GM11168 (cell line): ENCODE measurements at regions not wholly inside any gene's neighbourhood (a gene's known extent, or its start where the extent isn't known, plus 50 kb on each side); places are given as distances from the start of the nearest gene placed in this dataset.

ENCODE experiments used
- in situ Hi-C: fragments of 300-500 bp; cut with MboI; formaldehyde crosslinking; loops from one replicate; pipeline ENCODE4 v1.12.0; 2022; ENCODE audit warnings: low sequenced_read_pairs; ENCODE audit not compliant: unreplicated experiment

- in situ Hi-C loops: no loop called here
Measured at GRCh38 chr6:85396159-85396808, 53.6 kb upstream of the NT5E start.

- in situ Hi-C loops: no loop called here
Measured at GRCh38 chr6:85395746-85396145, 54.1 kb upstream of the NT5E start.

DNA sequence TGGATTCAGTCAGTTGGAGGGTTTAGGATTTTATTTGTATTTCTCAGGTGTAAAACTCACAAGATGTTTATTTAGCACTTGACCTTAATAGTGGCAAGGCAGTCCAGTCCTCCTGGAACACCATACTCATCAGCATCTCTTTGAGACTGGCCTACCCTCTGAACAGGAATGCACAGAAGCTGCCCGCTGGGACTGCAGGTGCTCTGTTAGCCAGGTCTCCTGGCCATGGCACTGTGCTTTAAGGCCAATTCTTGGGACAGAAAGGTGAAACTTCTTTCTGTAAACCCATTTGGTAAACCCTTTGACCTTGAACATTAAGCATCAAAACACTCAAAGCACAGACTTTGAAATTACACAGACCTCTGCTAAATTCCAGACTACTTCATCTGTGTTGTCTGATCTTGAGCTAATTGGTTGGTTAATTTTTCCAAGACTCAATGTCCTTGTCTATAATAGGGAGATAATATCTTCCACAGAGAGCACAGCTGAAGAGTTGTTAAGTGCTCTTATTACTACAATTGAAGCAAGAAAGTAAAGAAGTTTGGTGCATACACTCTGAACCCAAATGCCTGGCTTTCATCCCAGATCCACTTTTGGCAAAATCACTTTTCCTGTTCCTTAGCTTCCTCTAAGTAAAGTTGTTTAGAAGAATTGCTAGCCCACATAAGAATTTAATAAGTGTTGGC is 54.9 kb upstream of the NT5E start:
- in situ Hi-C loops: no loop called here

GRCh38 chr6:85394199-85394598 is 55.7 kb upstream of the NT5E start:
- in situ Hi-C loops: no loop called here

DNA sequence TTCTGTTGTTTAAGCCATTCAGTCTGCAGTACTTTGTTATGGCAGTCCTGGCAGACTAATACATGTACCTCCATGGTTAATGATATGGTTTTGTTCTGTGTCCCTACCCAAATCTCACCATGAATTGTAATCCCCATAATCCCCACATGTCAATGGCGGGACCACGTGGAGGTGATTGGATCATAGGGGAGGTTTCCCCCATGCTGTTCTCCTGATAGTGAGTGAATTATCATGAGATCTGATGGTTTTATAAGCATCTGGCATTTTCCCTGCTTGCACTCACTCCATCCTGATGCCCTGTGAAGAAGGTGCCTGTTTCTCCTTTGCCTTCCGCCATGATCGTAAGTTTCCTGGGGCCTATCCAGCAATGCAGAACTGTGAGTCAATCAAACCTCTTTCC is 57.5 kb upstream of the NT5E start:
- in situ Hi-C loops: no loop called here

- in situ Hi-C loops: no loop called here
Measured at GRCh38 chr6:85390775-85391174, 59.1 kb upstream of the NT5E start.

DNA sequence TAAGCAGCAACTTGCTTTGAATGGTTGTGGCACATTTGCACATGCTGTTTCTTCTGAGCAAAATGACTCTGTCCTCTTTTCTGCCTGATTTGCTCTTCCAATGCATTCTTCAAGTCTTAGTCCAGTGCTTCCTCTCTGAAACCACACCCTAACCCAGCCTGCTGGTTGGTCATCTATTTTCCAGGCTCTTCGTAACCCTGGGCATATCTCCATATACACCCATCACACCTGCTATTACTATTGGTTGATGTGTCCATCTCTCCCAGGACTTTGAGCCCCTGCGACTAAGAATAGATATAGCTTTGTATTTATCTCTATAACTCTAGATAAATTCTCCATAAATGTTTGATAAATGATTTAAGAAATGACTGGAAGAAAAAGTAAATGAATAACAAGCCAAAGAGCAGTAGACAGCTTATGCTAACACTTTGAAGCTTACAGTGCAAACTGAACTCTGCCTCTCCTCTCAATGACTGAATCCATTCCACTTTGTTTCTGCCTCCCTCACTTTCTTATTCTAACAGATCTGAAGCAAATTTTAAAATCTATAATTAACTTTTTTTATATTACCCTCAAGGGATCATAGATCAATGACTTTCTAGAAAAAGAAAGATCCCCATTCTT is 59.7 kb upstream of the NT5E start:
- in situ Hi-C loops: no loop called here

DNA sequence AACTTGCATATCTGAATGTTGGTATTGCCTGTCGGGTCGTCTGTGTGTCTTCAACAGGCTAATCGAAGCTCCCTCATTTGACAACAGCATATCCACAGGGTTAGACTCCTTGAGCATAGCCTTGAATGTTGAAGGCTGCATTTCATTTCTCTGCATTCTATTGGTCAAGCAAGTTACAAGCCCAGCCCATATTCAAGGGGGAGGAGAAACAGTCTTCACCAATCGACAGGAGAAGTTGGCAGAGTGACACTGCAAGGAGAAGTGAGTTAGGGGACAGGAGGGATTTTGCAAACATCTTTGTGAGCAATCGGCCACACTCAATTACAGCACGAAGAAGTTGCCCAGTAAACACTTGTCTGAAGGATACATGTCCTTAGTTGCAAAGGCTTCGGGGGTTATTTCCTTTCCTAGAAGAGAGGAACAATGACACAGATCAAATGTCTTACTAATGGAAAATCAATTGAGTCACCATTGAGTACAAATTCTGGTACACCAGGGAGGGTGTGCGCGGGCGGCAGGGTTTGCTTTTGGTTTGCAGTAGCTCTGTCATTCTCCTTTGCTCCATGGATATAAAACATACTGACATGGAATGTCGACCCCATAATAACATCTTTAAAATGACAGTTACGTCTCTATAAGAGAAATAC is 60.6 kb upstream of the NT5E start:
- in situ Hi-C loops: no loop called here

DNA sequence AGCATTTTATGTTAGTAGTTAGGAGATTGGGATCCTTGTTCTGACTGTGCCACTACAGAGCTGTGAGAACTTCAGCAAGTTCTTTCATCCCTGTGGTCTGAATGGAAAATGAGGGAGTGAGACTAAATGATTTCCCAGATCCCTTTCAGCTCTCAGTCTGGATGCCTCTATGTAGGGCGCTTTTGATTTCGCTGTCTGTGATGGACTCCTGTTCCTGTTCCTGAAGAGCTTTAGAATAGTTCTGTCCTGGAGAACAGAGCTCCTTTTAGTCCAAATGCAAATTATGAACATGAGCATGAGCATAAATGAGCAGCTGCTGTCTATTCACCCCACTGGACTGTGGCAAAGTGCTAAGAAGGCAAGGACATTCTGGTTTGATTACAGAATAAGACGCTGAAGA is 61.4 kb upstream of the NT5E start:
- in situ Hi-C loops: no loop called here

- in situ Hi-C loops: no loop called here
Measured at GRCh38 chr6:85385636-85386315, 64.1 kb upstream of the NT5E start.

- in situ Hi-C loops: no loop called here
Measured at GRCh38 chr6:85383042-85383441, 66.8 kb upstream of the NT5E start.

DNA sequence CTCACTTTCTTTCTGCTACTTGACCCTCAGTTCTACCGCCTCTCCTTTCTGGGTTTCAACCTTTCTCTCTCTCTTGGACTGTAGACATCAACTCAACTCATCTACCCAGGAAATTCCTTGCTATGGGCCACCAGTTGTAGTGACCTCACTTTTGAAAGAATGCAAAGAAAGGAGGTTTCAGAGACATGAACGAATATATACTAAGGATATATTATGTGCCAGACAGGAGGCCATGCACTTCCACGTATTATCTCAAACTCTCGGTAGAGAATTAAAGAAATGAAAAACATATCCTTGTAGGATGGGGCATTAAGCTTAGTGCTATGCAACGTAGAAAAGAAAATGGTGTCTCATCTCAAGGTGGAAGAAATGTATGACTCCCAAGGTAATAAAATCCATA is 67.3 kb upstream of the NT5E start:
- in situ Hi-C loops: no loop called here

DNA sequence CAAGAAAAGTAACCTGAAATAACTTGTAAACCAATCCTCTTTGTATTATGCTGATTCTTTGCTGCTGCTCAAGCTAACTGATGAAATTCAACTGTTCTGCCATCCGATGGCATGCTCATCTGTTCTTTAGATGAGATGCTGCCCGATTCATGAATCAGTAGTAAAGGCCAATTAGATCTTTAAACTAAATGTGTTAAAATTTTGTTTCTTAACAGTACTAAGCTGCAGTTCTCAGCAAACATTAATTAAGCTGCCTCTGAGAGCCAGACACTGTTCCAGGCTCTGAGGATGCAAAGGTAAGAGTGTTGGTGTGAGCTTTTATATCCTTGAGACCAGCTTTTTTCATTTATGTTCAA is 77.0 kb upstream of the NT5E start:
- in situ Hi-C loops: no loop called here

DNA sequence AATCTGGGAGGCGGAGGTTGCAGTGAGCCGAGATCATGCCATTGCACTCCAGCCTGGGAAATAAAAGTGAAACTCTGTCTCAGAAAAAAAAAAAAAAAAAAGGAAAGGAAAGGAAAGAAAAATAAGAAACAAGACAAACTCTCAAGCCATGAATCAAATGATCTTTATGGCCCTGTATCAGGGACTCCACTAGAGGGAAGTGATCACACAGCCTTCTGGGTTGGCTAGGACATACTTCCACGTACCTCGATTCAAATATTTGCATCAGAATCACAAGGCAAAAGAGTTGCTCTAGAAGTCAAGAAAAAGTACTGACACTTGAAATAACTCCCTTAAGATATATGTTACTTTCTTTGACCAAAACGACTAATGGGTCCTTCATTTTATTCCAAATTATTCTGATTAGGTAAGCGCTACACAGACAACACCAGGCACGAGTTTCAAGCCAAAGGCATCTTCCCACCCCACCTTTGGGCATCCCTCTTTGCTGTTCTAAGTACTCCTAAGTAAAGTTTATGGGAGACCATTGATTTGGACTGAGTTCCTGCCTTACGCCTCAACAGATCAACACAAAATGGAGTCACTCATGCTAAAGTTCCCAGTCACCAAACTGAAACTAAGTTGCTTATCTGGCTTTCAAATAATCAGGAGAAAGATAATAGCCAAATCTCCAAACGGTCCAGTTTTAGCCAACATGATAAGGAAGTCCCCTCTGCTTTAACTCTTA is 77.5 kb upstream of the NT5E start:
- in situ Hi-C loops: no loop called here

GRCh38 chr6:85368631-85369030 is 81.3 kb upstream of the NT5E start:
- in situ Hi-C loops: no loop called here

GRCh38 chr6:85364344-85364743 is 85.5 kb upstream of the NT5E start:
- in situ Hi-C loops: no loop called here

DNA sequence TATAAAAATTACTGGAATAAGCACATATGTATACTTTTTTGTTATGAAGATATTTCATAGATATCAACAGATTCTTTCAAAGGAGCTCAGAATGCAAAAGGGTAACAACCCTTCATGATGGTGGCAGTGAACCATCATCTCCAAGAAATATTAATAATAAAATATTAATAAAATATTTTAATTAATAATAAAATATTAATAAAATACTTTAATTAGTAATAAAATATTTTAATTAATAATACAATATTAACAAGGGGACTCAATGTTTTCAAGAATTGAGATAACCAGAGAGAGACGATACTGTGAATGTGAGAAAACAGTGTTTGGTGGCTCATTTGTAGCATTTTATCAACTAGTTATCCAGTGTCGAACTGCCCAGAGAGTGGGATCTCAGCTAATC is 86.0 kb upstream of the NT5E start:
- in situ Hi-C loops: no loop called here

DNA sequence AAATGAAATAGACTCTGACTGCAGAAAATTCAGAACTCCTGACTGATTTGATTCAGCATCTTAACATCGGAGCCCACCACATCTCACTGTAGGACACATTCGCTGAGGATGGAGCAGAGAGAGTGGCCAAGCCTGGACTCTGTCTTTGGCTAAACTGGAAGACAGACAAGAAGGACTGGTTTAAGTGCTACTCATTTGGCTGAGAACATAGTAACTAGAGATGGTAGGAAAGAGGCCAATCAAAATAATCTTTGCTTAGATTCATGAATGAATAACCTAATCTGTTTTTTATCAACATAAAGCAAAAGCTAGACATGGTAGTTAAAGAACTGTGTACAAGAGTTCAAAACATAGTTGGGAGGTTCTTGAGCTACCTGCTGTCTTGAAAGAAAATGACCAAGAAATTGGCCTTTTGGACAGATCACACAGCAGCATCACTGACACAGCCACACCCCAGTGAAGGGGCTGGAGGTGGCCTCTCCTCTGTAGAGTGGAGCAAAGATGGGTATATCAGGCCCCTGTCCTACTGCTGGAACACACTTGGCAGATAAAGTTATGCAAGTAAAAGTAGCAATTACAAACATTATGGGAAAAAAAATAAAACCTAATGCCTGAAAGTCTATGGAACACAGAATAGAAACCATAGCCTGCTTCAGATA is 87.1 kb upstream of the NT5E start:
- in situ Hi-C loops: no loop called here

GRCh38 chr6:85361643-85362014 is 88.3 kb upstream of the NT5E start:
- in situ Hi-C loops: no loop called here
